ENCODE measurements at regions not wholly inside any gene's neighbourhood (a gene's known extent, or its start where the extent isn't known, plus 50 kb on each side); places are given as distances from the start of the nearest gene placed in this dataset.
"Not testable (repeated sequence)": the region's sequence is repeated elsewhere in the genome, so short reads cannot be mapped to it uniquely, and the experiment has no call there.

GRCh38 chr1:65539266-65540131 lies 119.0 kb downstream of the LEPR start:
- WGBS, 2 donors: 38 to 51% methylated on average over 5 of the region's 5 CpGs
- TF ChIP-seq POLR2A (IDR thresholded peaks at IDR 0.05): no peak
- no peak for TF ChIP-seq CTCF (IDR thresholded peaks at IDR 0.05)
- no peak overlapping the region for H3K4me3 ChIP-seq (ENCODE audit: low read depth, poor library complexity, severe bottlenecking)
- DNase-seq (ENCODE audit: low spot score in 2 of 2): no peak
- intact Hi-C loops (cut with DNase I; ENCODE audit: low total_unique reads): no loop called here

GRCh38 chr1:65541161-65541560 lies 120.7 kb downstream of the LEPR start:
- intact Hi-C loops (cut with DNase I; ENCODE audit: low total_unique reads): no loop called here
- TF ChIP-seq CTCF (IDR thresholded peaks at IDR 0.05) (no peak), POLR2A (IDR thresholded peaks at IDR 0.05) (no peak)
- H3K4me3 ChIP-seq (ENCODE audit: low read depth, poor library complexity, severe bottlenecking): no peak overlapping the region
- WGBS, 2 donors: 82 to 85% methylated on average over 2 of the region's 2 CpGs
- DNase-seq (ENCODE audit: low spot score in 2 of 2): no peak

DNA sequence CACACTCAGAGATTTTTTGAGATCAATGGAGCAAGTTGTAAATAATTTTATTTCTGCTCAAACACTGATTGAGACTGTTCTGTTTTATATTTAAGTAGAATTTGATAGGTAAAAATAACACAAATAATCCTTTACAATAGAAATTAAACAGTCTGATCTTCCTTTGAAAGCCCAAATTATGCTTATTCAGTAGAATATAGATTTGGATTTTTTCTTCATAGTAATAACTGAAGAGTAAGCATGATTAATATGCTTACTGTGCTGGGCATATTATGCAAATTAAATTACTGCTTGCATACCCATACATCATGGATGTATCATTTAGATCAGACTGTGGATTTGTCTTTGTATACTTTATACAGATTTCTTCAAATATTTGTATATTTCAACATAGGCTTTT lies 121.4 kb downstream of the LEPR start:
- TF ChIP-seq CTCF (IDR thresholded peaks at IDR 0.05) (no peak), POLR2A (IDR thresholded peaks at IDR 0.05) (no peak)
- intact Hi-C loops (cut with DNase I; ENCODE audit: low total_unique reads): no loop called here
- no peak overlapping the region for H3K4me3 ChIP-seq (ENCODE audit: low read depth, poor library complexity, severe bottlenecking)
- DNase-seq (ENCODE audit: low spot score in 2 of 2): no peak

GRCh38 chr1:65542592-65542991 lies 122.1 kb downstream of the LEPR start:
- intact Hi-C loops (cut with DNase I; ENCODE audit: low total_unique reads); DNase-seq (ENCODE audit: low spot score in 2 of 2); H3K4me3 ChIP-seq (ENCODE audit: low read depth, poor library complexity, severe bottlenecking): not testable (repeated sequence)
- 95 to 100% methylated on average over 1 of the region's 1 CpG for WGBS, 2 donors

- H3K4me3 ChIP-seq (ENCODE audit: low read depth, poor library complexity, severe bottlenecking); DNase-seq (ENCODE audit: low spot score in 2 of 2); intact Hi-C loops (cut with DNase I; ENCODE audit: low total_unique reads): not testable (repeated sequence)
- 70 to 78% methylated on average over 21 to 25 of the region's 25 CpGs for WGBS, 2 donors
Measured at GRCh38 chr1:65550306-65551010, 130.0 kb downstream of the LEPR start.

GRCh38 chr1:65552484-65552883 lies 132.0 kb downstream of the LEPR start:
- DNase-seq (ENCODE audit: low spot score in 2 of 2); H3K4me3 ChIP-seq (ENCODE audit: low read depth, poor library complexity, severe bottlenecking); intact Hi-C loops (cut with DNase I; ENCODE audit: low total_unique reads): not testable (repeated sequence)
- WGBS, 2 donors: 84 to 97% methylated on average over 2 of the region's 2 CpGs

- intact Hi-C loops (cut with DNase I; ENCODE audit: low total_unique reads); DNase-seq (ENCODE audit: low spot score in 2 of 2); H3K4me3 ChIP-seq (ENCODE audit: low read depth, poor library complexity, severe bottlenecking): not testable (repeated sequence)
- WGBS, 2 donors: 66 to 77% methylated on average over 6 of the region's 6 CpGs
Measured at GRCh38 chr1:65554086-65554764, 133.8 kb downstream of the LEPR start.

Measured in lower leg skin (tissue), 4 donors.